ENCODE measurements at regions not wholly inside any gene's neighbourhood (a gene's known extent, or its start where the extent isn't known, plus 50 kb on each side); places are given as distances from the start of the nearest gene placed in this dataset.
"Not testable (repeated sequence)": the region's sequence is repeated elsewhere in the genome, so short reads cannot be mapped to it uniquely, and the experiment has no call there.

- Histone ChIP-seq H3K27me3 (ENCODE audit: control insufficient read depth, insufficient read depth, low read length) (no peaks in the 10 kb centered on the region), H3K4me3 (ENCODE audit: low read length in 3 of 3) (no peak overlapping the region), H3K9me3 (ENCODE audit: control insufficient read depth in 2 of 3, insufficient read depth in 1 of 3, low read length in 3 of 3) (peaks cover 0 to 6% (median 5%) of the 10 kb centered on the region in 3 donors), H3K27ac (ENCODE audit: low read depth in 2 of 2, low read length in 2 of 2) (peak overlapping the region in 1 of 2 donors; percentile 14), H3K9ac (ENCODE audit: low read length in 3 of 3) (no peak overlapping the region), H3K4me1 (ENCODE audit: control insufficient read depth in 2 of 3, insufficient read depth in 2 of 3, low read depth in 1 of 3, low read length in 3 of 3) (peaks cover 0 to 8% (median 0%) of the 10 kb centered on the region in 3 donors), H3K36me3 (ENCODE audit: control insufficient read depth in 2 of 3, insufficient read depth in 3 of 3, low read length in 3 of 3) (no peaks in the 10 kb centered on the region)
- intact Hi-C loops (cut with DNase I), result no loop called here
- DNase-seq (no peak), FAIRE-seq (no peak)
- no peak for TF ChIP-seq CTCF (IDR thresholded peaks at IDR 0.05; ENCODE audit: borderline replicate concordance, extremely low read depth, insufficient read depth)
Observed at GRCh38 chr18:26628017-26628416, 79.7 kb upstream of the KCTD1 start.

GRCh38 chr18:26624443-26624842, 76.1 kb upstream of the KCTD1 start:
- FAIRE-seq (no peak), DNase-seq (no peak)
- Histone ChIP-seq H3K9ac (ENCODE audit: low read length in 3 of 3) (no peak overlapping the region), H3K4me3 (ENCODE audit: low read length in 3 of 3) (no peak overlapping the region), H3K9me3 (ENCODE audit: control insufficient read depth in 2 of 3, insufficient read depth in 1 of 3, low read length in 3 of 3) (peaks cover 0 to 6% (median 5%) of the 10 kb centered on the region in 3 donors), H3K4me1 (ENCODE audit: control insufficient read depth in 2 of 3, insufficient read depth in 2 of 3, low read depth in 1 of 3, low read length in 3 of 3) (peaks cover 0 to 8% (median 0%) of the 10 kb centered on the region in 3 donors), H3K27me3 (ENCODE audit: control insufficient read depth, insufficient read depth, low read length) (no peaks in the 10 kb centered on the region), H3K27ac (ENCODE audit: low read depth in 2 of 2, low read length in 2 of 2) (no peak overlapping the region), H3K36me3 (ENCODE audit: control insufficient read depth in 2 of 3, insufficient read depth in 3 of 3, low read length in 3 of 3) (no peaks in the 10 kb centered on the region)
- TF ChIP-seq CTCF (IDR thresholded peaks at IDR 0.05; ENCODE audit: borderline replicate concordance, extremely low read depth, insufficient read depth), result no peak
- intact Hi-C loops (cut with DNase I), result no loop called here

- H3K36me3 ChIP-seq (ENCODE audit: control insufficient read depth in 2 of 3, insufficient read depth in 3 of 3, low read length in 3 of 3); H3K9ac ChIP-seq (ENCODE audit: low read length in 3 of 3); DNase-seq; H3K9me3 ChIP-seq (ENCODE audit: control insufficient read depth in 2 of 3, insufficient read depth in 1 of 3, low read length in 3 of 3); H3K4me1 ChIP-seq (ENCODE audit: control insufficient read depth in 2 of 3, insufficient read depth in 2 of 3, low read depth in 1 of 3, low read length in 3 of 3); intact Hi-C loops (cut with DNase I); H3K4me3 ChIP-seq (ENCODE audit: low read length in 3 of 3); H3K27me3 ChIP-seq (ENCODE audit: control insufficient read depth, insufficient read depth, low read length); H3K27ac ChIP-seq (ENCODE audit: low read depth in 2 of 2, low read length in 2 of 2); FAIRE-seq: not testable (repeated sequence)
Observed at GRCh38 chr18:26623314-26623713, 75.0 kb upstream of the KCTD1 start.

- no peak overlapping the region for H3K4me3 ChIP-seq (ENCODE audit: low read length in 3 of 3)
- H3K9ac ChIP-seq (ENCODE audit: low read length in 3 of 3), result no peak overlapping the region
- FAIRE-seq, result no peak
- DNase-seq, result peak in 1 of 5 donors; percentile 33
- intact Hi-C loops (cut with DNase I), result no loop called here
- H3K36me3 ChIP-seq (ENCODE audit: control insufficient read depth in 2 of 3, insufficient read depth in 3 of 3, low read length in 3 of 3), result no peaks in the 10 kb centered on the region
- H3K9me3 ChIP-seq (ENCODE audit: control insufficient read depth in 2 of 3, insufficient read depth in 1 of 3, low read length in 3 of 3), result peaks cover 0 to 6% (median 5%) of the 10 kb centered on the region in 3 donors
- no peak overlapping the region for H3K27ac ChIP-seq (ENCODE audit: low read depth in 2 of 2, low read length in 2 of 2)
- H3K27me3 ChIP-seq (ENCODE audit: control insufficient read depth, insufficient read depth, low read length), result no peaks in the 10 kb centered on the region
- TF ChIP-seq CTCF (IDR thresholded peaks at IDR 0.05; ENCODE audit: borderline replicate concordance, extremely low read depth, insufficient read depth), result peak; percentile 62
- H3K4me1 ChIP-seq (ENCODE audit: control insufficient read depth in 2 of 3, insufficient read depth in 2 of 3, low read depth in 1 of 3, low read length in 3 of 3), result peaks cover 0 to 3% (median 3%) of the 10 kb centered on the region in 3 donors
Observed at GRCh38 chr18:26621161-26622026, 73.0 kb upstream of the KCTD1 start.

Data from kidney (tissue), 13 donors.